Adipocyte (in vitro differentiated cells): ENCODE measurements at regions not wholly inside any gene's neighbourhood (a gene's known extent, or its start where the extent isn't known, plus 50 kb on each side); places are given as distances from the start of the nearest gene placed in this dataset.

Source experiments
- DNase-seq: peaks from one replicate; pipeline ENCODE4 v3.0.0-alpha.2; 2015; ENCODE audit warnings: low read depth
- H3K27me3 ChIP-seq: replicated peaks from 2 replicates; pipeline ENCODE4 v1.7.0; 2013; ENCODE audit warnings: mild to moderate bottlenecking, low read length, moderate library complexity; ENCODE audit not compliant: control insufficient read depth, insufficient read depth
- H3K36me3 ChIP-seq: 2 replicates; pipeline ENCODE4 v1.7.0; 2013; ENCODE audit warnings: low read length, mild to moderate bottlenecking, moderate library complexity; ENCODE audit not compliant: control insufficient read depth, insufficient read depth, severe bottlenecking
- H3K4me1 ChIP-seq: 2 replicates; pipeline ENCODE4 v1.7.0; 2013; ENCODE audit warnings: mild to moderate bottlenecking, low read length, moderate library complexity; ENCODE audit not compliant: control insufficient read depth, insufficient read depth
- H3K4me3 ChIP-seq: 2 replicates; pipeline ENCODE4 v1.7.0; 2013; ENCODE audit warnings: mild to moderate bottlenecking, low read length, moderate library complexity
- H3K9ac ChIP-seq: 2 replicates; pipeline ENCODE4 v1.7.0; 2013; ENCODE audit warnings: mild to moderate bottlenecking, low read length, moderate library complexity
- H3K9me3 ChIP-seq: 2 replicates; pipeline ENCODE4 v1.7.0; 2013; ENCODE audit warnings: mild to moderate bottlenecking, low read length, moderate library complexity; ENCODE audit not compliant: control insufficient read depth

GRCh38 chr3:182116386-182116785 lies 404.7 kb downstream of the SOX2 start:
- no peak overlapping the region for H3K4me3 ChIP-seq
- no peak for DNase-seq
- H3K4me1 ChIP-seq: no peaks in the 10 kb centered on the region
- peaks cover 4% of the 10 kb centered on the region for H3K9me3 ChIP-seq
- H3K9ac ChIP-seq: no peak overlapping the region
- H3K36me3 ChIP-seq: no peaks in the 10 kb centered on the region
- no peaks in the 10 kb centered on the region for H3K27me3 ChIP-seq

GRCh38 chr3:182117131-182117530 lies 405.4 kb downstream of the SOX2 start:
- no peak for DNase-seq
- Histone ChIP-seq H3K36me3 (no peaks in the 10 kb centered on the region), H3K9ac (no peak overlapping the region), H3K4me1 (no peaks in the 10 kb centered on the region), H3K9me3 (peaks cover 4% of the 10 kb centered on the region), H3K4me3 (no peak overlapping the region), H3K27me3 (no peaks in the 10 kb centered on the region)

- Histone ChIP-seq H3K9ac (no peak overlapping the region), H3K36me3 (no peaks in the 10 kb centered on the region), H3K9me3 (peaks cover 4% of the 10 kb centered on the region), H3K4me3 (no peak overlapping the region), H3K4me1 (no peaks in the 10 kb centered on the region), H3K27me3 (no peaks in the 10 kb centered on the region)
- DNase-seq: no peak
Observed at GRCh38 chr3:182117583-182117982, 405.9 kb downstream of the SOX2 start.

DNA sequence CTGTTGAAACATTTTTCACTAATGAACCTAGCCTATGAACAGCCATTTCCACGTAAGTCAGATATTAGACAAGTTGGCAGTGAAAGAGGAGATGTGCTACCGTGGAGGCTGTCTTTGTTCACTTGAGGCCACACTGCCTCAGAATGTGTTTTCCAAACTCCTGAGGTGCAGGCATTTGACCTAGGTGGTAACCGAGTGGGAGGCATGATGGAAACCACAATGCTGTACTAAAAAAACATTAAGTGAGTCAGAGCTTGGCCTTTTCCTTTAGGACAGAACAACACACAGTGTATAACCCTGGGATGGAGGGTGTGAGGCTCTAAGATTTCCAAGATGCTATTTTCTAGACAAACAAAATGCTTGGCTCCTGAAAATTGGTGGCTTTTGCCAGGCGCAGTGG lies 406.3 kb downstream of the SOX2 start:
- H3K9me3 ChIP-seq: peaks cover 4% of the 10 kb centered on the region
- no peaks in the 10 kb centered on the region for H3K4me1 ChIP-seq
- no peak overlapping the region for H3K4me3 ChIP-seq
- no peak for DNase-seq
- no peaks in the 10 kb centered on the region for H3K27me3 ChIP-seq
- no peaks in the 10 kb centered on the region for H3K36me3 ChIP-seq
- H3K9ac ChIP-seq: no peak overlapping the region

DNA sequence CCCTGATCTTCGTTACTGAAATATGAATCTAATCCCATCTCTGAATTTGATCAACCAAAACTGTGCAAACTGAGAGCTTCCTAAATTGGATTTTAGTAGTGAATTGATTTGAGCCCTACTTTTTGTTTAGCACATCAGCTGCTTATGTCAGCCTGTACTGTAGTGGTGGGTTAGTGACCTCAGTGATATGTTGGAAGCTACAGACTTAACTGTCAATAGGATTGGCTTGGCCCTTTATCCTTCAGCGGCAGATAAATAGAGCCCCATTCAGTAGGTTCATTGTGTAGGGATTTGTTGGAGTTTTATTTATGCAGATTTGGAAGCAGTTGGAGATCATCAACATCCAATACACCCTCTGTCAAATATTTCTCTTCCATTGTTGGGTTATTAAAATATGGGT lies 409.7 kb downstream of the SOX2 start:
- Histone ChIP-seq H3K9ac (no peak overlapping the region), H3K4me3 (no peak overlapping the region), H3K27me3 (no peaks in the 10 kb centered on the region), H3K36me3 (no peaks in the 10 kb centered on the region), H3K4me1 (no peaks in the 10 kb centered on the region), H3K9me3 (no peaks in the 10 kb centered on the region)
- no peak for DNase-seq

DNA sequence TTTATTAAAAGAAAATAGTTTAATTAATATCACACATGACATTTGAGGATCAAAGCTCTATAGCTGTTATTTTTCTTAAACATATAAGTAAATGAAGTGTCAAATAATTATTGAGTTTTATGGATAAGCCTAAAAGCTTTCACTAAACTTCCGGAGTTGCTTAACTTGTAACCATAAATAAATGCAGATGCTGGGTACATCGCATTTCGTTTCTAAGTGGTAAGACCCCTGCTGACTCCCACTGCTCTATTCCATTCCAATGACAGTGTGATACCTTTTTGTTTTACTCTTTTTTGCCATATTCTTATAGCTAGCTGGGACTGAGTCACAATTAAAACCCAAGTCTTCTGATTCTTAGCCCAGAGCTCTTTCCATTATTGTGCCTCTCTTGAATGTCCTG lies 411.1 kb downstream of the SOX2 start:
- H3K9me3 ChIP-seq: no peaks in the 10 kb centered on the region
- no peaks in the 10 kb centered on the region for H3K27me3 ChIP-seq
- H3K36me3 ChIP-seq: no peaks in the 10 kb centered on the region
- H3K4me1 ChIP-seq: no peaks in the 10 kb centered on the region
- H3K9ac ChIP-seq: no peak overlapping the region
- no peak for DNase-seq
- H3K4me3 ChIP-seq: no peak overlapping the region

DNA sequence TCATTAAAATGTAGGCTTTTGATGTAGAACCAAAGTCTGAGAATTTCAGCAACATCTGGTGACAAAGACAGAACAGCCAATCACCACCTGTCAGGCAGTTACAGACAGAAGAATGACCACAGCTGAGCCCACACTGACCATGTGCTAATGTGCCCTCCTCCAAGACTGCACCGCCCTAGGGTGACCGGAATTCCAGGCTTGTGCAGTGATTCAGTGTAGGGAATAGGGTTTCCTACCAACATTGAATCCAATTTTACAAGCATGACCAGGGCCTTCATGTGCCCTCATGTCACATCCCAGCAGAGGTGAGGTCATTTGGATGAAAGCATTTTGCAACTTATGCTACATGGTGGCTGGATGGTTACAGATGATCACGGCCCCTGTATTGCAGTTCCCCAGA lies 412.5 kb downstream of the SOX2 start:
- no peaks in the 10 kb centered on the region for H3K9me3 ChIP-seq
- H3K4me3 ChIP-seq: no peak overlapping the region
- H3K27me3 ChIP-seq: no peaks in the 10 kb centered on the region
- no peaks in the 10 kb centered on the region for H3K4me1 ChIP-seq
- no peak overlapping the region for H3K9ac ChIP-seq
- H3K36me3 ChIP-seq: no peaks in the 10 kb centered on the region
- no peak for DNase-seq

- DNase-seq: no peak
- Histone ChIP-seq H3K9me3 (no peaks in the 10 kb centered on the region), H3K4me1 (no peaks in the 10 kb centered on the region), H3K27me3 (no peaks in the 10 kb centered on the region), H3K4me3 (no peak overlapping the region), H3K9ac (no peak overlapping the region), H3K36me3 (no peaks in the 10 kb centered on the region)
Observed at GRCh38 chr3:182124716-182125115, 413.0 kb downstream of the SOX2 start.

DNA sequence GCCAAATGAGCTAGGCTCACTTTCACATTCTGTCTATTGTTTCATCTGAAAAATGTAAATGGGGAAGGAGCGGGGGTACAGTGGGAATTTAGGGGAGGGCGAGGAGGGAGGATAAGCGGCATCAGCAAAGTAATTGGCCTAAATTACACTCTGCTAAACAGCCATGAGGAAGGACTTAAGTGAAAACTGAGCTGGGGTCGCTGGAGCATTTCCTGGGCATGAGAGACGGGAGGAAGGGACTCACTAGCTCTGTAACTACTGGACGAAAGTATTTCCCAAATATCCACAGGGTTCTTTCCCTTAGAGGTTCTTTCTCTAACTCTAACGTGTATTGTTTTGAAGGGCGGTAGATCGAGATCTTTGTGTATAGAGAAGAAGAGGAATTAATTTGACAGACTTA lies 418.0 kb downstream of the SOX2 start:
- Histone ChIP-seq H3K27me3 (no peaks in the 10 kb centered on the region), H3K4me3 (no peak overlapping the region), H3K9me3 (no peaks in the 10 kb centered on the region), H3K9ac (no peak overlapping the region), H3K36me3 (no peaks in the 10 kb centered on the region), H3K4me1 (no peaks in the 10 kb centered on the region)
- no peak for DNase-seq

- Histone ChIP-seq H3K36me3 (no peaks in the 10 kb centered on the region), H3K27me3 (peaks cover 4% of the 10 kb centered on the region), H3K9me3 (no peaks in the 10 kb centered on the region), H3K4me1 (no peaks in the 10 kb centered on the region), H3K4me3 (no peak overlapping the region), H3K9ac (no peak overlapping the region)
- DNase-seq: no peak
Observed at GRCh38 chr3:182133752-182134151, 422.0 kb downstream of the SOX2 start.

DNA sequence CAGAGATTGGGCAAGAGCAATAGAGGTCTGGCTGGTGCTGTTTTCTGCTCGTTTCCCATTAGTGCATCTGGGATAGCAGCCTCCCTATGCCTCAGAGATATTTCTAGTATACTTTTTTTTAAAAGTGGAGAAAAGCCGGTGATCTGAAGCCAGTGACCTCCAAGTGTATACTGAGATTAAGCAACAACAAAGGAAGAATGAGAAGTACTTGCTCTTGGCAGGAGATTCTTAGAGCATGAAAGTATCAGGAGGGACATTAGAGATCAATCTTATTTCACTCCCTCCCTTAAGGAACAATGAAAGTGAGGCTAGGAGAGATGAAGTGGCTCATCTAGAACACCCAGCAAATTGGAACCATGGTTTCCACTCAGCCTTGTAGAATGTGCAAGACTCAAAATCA lies 423.3 kb downstream of the SOX2 start:
- Histone ChIP-seq H3K27me3 (peaks cover 4% of the 10 kb centered on the region), H3K4me1 (no peaks in the 10 kb centered on the region), H3K9ac (no peak overlapping the region), H3K4me3 (no peak overlapping the region), H3K9me3 (no peaks in the 10 kb centered on the region), H3K36me3 (no peaks in the 10 kb centered on the region)
- DNase-seq: no peak

DNA sequence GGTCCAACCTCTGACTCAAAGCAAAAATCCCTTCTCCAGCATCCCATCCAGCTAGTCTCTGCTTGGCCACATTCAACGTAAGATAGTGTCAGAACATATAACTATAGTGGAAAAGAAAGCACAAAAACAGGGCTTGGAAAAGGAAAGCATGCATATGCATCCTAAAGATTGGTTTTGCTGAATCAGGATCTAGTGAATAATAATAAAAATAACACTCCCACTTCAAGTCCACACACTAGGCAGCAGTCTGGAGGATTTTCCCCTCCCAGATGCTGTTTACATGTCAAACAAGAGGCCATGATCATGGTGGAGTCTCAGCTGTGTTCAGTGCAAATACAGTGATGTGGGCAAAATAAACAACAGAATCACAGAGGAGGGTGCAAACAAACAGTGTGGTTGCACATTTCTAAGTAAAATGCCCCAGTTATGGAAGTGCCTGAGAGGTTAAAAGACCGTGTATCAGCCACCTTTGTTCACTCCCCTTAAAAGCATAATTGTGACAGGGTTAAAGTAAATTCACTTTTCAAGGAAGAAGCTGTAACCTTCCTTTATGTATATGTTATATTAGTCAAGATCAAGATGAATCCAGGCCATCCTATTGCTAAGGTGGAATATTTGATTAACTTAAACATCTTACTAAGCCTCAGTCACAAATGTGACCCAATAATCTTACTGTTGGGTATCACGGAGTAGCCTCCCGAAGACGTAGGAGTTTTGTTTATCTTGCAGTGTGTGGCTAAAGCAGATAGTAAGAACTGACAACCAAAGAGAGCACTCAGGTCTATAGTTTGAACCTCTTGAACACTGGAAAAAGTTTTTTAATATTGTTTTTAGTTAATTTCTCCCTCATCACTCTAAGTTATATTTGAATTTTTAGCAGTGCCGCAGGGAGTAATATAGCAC lies 424.5 kb downstream of the SOX2 start:
- Histone ChIP-seq H3K36me3 (no peaks in the 10 kb centered on the region), H3K9me3 (no peaks in the 10 kb centered on the region), H3K4me3 (no peak overlapping the region), H3K4me1 (no peaks in the 10 kb centered on the region), H3K9ac (no peak overlapping the region), H3K27me3 (peaks cover 4% of the 10 kb centered on the region)
- DNase-seq: no peak
